GM12891 (cell line): ENCODE measurements at regions not wholly inside any gene's neighbourhood (a gene's known extent, or its start where the extent isn't known, plus 50 kb on each side); places are given as distances from the start of the nearest gene placed in this dataset.

Experiments
- PAX5 ChIP-seq: IDR thresholded peaks from 2 replicates; pipeline ENCODE4 v1.6.1; 2011; ENCODE audit warnings: low read length, moderate library complexity, mild to moderate bottlenecking; ENCODE audit not compliant: insufficient read depth, severe bottlenecking
- POLR2A ChIP-seq: IDR thresholded peaks from 2 replicates; pipeline ENCODE4 v1.6.1; 2011; ENCODE audit warnings: low read depth, low read length, control low read depth
- POLR2AphosphoS5 ChIP-seq: IDR thresholded peaks from 2 replicates; pipeline ENCODE4 v1.6.1; 2011; ENCODE audit warnings: low read depth, low read length, control low read depth
- POU2F2 ChIP-seq: IDR thresholded peaks from 2 replicates; pipeline ENCODE4 v1.6.1; 2011; ENCODE audit warnings: low read depth, mild to moderate bottlenecking, control low read depth, low read length, moderate library complexity
- TAF1 ChIP-seq: IDR thresholded peaks from 2 replicates; pipeline ENCODE4 v1.6.1; 2011; ENCODE audit warnings: low read depth, low read length, control low read depth

DNA sequence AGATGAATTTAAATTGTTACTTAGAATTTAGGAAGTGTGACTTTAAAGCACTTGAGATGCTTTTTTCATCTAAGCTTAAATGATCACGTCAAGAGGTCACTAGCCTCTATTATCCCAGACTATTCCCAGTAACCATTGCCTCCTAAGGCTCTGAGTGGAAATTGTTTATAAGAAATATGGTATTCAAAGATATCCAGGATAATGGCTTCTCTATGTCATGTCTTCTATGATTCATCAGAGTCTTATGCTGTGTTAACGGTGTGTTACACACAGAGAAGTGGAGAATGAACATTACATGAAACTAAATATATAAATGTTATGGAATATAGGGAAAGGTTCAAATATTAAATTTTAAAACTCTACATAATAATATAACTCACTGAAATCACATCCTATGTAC lies 79.8 kb upstream of the NBEA start:
- TF ChIP-seq POLR2A (no peak), POLR2AphosphoS5 (no peak), TAF1 (no peak), PAX5 (no peak), POU2F2 (no peak)
